ENCODE measurements at regions not wholly inside any gene's neighbourhood (a gene's known extent, or its start where the extent isn't known, plus 50 kb on each side); places are given as distances from the start of the nearest gene placed in this dataset.

- TF ChIP-seq SALL2 (tag by site-specific recombination; IDR thresholded peaks at IDR 0.05; ENCODE audit: borderline replicate concordance) (no peak), ZNF155 (tag by site-specific recombination; IDR thresholded peaks at IDR 0.05) (no peak), ZNF10 (tag by site-specific recombination; IDR thresholded peaks at IDR 0.05) (no peak), HOXD13 (CRISPR knock-in tag; IDR thresholded peaks at IDR 0.05; ENCODE audit: borderline replicate concordance) (no peak), ZNF174 (tag by site-specific recombination; IDR thresholded peaks at IDR 0.05) (no peak), TRIM28 (IDR thresholded peaks at IDR 0.05; ENCODE audit: borderline replicate concordance, low read length) (no peak), ZNF701 (tag by site-specific recombination; IDR thresholded peaks at IDR 0.05) (no peak)
- TF ChIP-seq, protein P1, sequence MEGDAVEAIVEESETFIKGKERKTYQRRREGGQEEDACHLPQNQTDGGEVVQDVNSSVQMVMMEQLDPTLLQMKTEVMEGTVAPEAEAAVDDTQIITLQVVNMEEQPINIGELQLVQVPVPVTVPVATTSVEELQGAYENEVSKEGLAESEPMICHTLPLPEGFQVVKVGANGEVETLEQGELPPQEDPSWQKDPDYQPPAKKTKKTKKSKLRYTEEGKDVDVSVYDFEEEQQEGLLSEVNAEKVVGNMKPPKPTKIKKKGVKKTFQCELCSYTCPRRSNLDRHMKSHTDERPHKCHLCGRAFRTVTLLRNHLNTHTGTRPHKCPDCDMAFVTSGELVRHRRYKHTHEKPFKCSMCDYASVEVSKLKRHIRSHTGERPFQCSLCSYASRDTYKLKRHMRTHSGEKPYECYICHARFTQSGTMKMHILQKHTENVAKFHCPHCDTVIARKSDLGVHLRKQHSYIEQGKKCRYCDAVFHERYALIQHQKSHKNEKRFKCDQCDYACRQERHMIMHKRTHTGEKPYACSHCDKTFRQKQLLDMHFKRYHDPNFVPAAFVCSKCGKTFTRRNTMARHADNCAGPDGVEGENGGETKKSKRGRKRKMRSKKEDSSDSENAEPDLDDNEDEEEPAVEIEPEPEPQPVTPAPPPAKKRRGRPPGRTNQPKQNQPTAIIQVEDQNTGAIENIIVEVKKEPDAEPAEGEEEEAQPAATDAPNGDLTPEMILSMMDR (tag by site-specific recombination; IDR thresholded peaks at IDR 0.05) = no peak
- TF ChIP-seq, protein P2, sequence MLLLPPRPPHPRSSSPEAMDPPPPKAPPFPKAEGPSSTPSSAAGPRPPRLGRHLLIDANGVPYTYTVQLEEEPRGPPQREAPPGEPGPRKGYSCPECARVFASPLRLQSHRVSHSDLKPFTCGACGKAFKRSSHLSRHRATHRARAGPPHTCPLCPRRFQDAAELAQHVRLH (tag by site-specific recombination; IDR thresholded peaks at IDR 0.05) = no peak
Measured at GRCh38 chr13:54687173-54687572, 1658.6 kb downstream of the OLFM4 start.
